ENCODE measurements at regions not wholly inside any gene's neighbourhood (a gene's known extent, or its start where the extent isn't known, plus 50 kb on each side); places are given as distances from the start of the nearest gene placed in this dataset.

DNA sequence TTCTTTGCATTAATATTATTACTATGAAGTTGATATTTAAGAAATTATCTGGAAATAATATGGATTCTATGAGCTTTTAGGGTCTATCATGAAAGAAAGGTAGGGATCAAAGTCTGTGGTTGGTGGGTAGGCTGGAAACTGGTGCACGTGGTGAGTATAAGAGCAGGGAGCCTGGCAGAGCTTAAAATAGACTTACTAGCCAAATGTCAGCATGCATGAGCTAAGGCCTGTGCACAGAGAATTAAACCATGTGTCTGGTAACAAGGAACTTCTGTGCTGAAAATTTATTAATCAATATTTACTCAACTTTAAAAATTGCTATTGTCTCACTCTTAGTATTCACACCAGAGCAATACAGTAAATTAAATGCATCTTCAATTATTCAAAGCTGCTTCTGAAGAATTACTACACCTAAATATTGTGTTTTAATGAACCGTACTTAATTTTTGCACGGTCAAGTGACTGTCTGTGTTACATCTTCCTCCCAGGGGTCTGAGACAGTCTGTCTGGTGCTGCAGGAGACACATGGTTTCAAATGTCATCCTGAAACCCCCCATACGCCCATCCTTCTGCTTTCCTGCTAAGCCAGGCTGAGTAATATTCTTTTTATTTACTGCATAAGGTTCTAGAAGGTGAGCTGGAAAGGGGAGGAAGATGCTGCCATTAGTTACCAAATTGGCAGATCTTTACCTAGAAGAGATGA lies 161.0 kb upstream of the NLRP1 start:
- TF ChIP-seq, protein P1, sequence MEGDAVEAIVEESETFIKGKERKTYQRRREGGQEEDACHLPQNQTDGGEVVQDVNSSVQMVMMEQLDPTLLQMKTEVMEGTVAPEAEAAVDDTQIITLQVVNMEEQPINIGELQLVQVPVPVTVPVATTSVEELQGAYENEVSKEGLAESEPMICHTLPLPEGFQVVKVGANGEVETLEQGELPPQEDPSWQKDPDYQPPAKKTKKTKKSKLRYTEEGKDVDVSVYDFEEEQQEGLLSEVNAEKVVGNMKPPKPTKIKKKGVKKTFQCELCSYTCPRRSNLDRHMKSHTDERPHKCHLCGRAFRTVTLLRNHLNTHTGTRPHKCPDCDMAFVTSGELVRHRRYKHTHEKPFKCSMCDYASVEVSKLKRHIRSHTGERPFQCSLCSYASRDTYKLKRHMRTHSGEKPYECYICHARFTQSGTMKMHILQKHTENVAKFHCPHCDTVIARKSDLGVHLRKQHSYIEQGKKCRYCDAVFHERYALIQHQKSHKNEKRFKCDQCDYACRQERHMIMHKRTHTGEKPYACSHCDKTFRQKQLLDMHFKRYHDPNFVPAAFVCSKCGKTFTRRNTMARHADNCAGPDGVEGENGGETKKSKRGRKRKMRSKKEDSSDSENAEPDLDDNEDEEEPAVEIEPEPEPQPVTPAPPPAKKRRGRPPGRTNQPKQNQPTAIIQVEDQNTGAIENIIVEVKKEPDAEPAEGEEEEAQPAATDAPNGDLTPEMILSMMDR (IDR thresholded peaks at IDR 0.05) = no peak
- TF ChIP-seq POLR2AphosphoS5 (IDR thresholded peaks at IDR 0.05; ENCODE audit: insufficient read depth in 1 of 2, low read depth in 1 of 2) (no peak), POLR2A (IDR thresholded peaks at IDR 0.05) (no peak)
